ENCODE measurements at regions not wholly inside any gene's neighbourhood (a gene's known extent, or its start where the extent isn't known, plus 50 kb on each side); places are given as distances from the start of the nearest gene placed in this dataset.
"Not testable (repeated sequence)": the region's sequence is repeated elsewhere in the genome, so short reads cannot be mapped to it uniquely, and the experiment has no call there.

GRCh38 chr5:110977915-110978314 is 93.6 kb upstream of the TSLP start:
- H3K9ac ChIP-seq (ENCODE audit: low read length), result no peak overlapping the region
- ATAC-seq (ENCODE audit: low read depth) (no peak), DNase-seq (no peak)
- intact Hi-C loops (cut with micrococcal nuclease), result no loop called here
- no peaks in the 10 kb centered on the region for H3K79me2 ChIP-seq (ENCODE audit: control insufficient read depth, insufficient read depth, low read length)
- H3K4me3 ChIP-seq (ENCODE audit: control extremely low read depth in 1 of 5, extremely low read depth in 1 of 5, insufficient read depth in 1 of 5, low read depth in 2 of 5, low read length in 4 of 5), result no peak overlapping the region
- H3K4me1 ChIP-seq (ENCODE audit: control insufficient read depth in 2 of 2, insufficient read depth in 2 of 2, low read length in 2 of 2), result no peaks in the 10 kb centered on the region
- POLR2A ChIA-PET, result no interaction called here
- Mint-ChIP-seq H3K4me1 (no peaks in the 10 kb centered on the region), H3K27ac (no peak overlapping the region), H3K9me3 (ENCODE audit: insufficient read depth) (no peaks in the 10 kb centered on the region), H3K4me3 (no peak overlapping the region), H3K27me3 (no peaks in the 10 kb centered on the region)
- H3K9me3 ChIP-seq (ENCODE audit: control extremely low read depth in 1 of 3, control insufficient read depth in 2 of 3, insufficient read depth in 1 of 3, low read length in 2 of 3), result peaks cover 1 to 4% (median 3%) of the 10 kb centered on the region in 3 donors
- H2AFZ ChIP-seq (ENCODE audit: insufficient read depth, low read depth, low read length, poor library complexity, severe bottlenecking), result no peak overlapping the region
- CTCF ChIA-PET, result no interaction called here
- TF ChIP-seq, protein P1, sequence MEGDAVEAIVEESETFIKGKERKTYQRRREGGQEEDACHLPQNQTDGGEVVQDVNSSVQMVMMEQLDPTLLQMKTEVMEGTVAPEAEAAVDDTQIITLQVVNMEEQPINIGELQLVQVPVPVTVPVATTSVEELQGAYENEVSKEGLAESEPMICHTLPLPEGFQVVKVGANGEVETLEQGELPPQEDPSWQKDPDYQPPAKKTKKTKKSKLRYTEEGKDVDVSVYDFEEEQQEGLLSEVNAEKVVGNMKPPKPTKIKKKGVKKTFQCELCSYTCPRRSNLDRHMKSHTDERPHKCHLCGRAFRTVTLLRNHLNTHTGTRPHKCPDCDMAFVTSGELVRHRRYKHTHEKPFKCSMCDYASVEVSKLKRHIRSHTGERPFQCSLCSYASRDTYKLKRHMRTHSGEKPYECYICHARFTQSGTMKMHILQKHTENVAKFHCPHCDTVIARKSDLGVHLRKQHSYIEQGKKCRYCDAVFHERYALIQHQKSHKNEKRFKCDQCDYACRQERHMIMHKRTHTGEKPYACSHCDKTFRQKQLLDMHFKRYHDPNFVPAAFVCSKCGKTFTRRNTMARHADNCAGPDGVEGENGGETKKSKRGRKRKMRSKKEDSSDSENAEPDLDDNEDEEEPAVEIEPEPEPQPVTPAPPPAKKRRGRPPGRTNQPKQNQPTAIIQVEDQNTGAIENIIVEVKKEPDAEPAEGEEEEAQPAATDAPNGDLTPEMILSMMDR (IDR thresholded peaks at IDR 0.05), result no peak
- no peak for TF ChIP-seq EZH2 (IDR thresholded peaks at IDR 0.05; ENCODE audit: borderline replicate concordance, insufficient read depth, low read depth, low read length, poor library complexity, severe bottlenecking)
- H3K36me3 ChIP-seq (replicated peaks in 1 of 2; ENCODE audit: control extremely low read depth in 1 of 2, control insufficient read depth in 1 of 2, extremely low read depth in 1 of 2, insufficient read depth in 2 of 2, low read length in 1 of 2), result no peaks in the 10 kb centered on the region
- no peak overlapping the region for H3K4me2 ChIP-seq (replicated peaks; ENCODE audit: low read depth, low read length, poor library complexity, severe bottlenecking)
- H3K27me3 ChIP-seq (replicated peaks in 1 of 4; ENCODE audit: control extremely low read depth in 1 of 4, control insufficient read depth in 3 of 4, insufficient read depth in 4 of 4, low read length in 3 of 4), result no peaks in the 10 kb centered on the region
- H4K20me1 ChIP-seq (ENCODE audit: control insufficient read depth, insufficient read depth, low read length, poor library complexity, severe bottlenecking), result no peaks in the 10 kb centered on the region
- WGBS (ENCODE audit: insufficient coverage), result no CpG with 5 or more reads among the region's 1 CpG
- no peak overlapping the region for H3K27ac ChIP-seq (ENCODE audit: low read length in 2 of 2)

- H2AFZ ChIP-seq (ENCODE audit: insufficient read depth, low read depth, low read length, poor library complexity, severe bottlenecking); H3K27me3 Mint-ChIP-seq; H3K4me2 ChIP-seq (replicated peaks; ENCODE audit: low read depth, low read length, poor library complexity, severe bottlenecking); H3K4me3 ChIP-seq (ENCODE audit: control extremely low read depth in 1 of 5, extremely low read depth in 1 of 5, insufficient read depth in 1 of 5, low read depth in 2 of 5, low read length in 4 of 5); H3K79me2 ChIP-seq (ENCODE audit: control insufficient read depth, insufficient read depth, low read length); H3K4me3 Mint-ChIP-seq; H3K27ac ChIP-seq (ENCODE audit: low read length in 2 of 2); POLR2A ChIA-PET; intact Hi-C loops (cut with micrococcal nuclease); H3K9ac ChIP-seq (ENCODE audit: low read length); H3K27ac Mint-ChIP-seq; DNase-seq; ATAC-seq (ENCODE audit: low read depth); H3K27me3 ChIP-seq (replicated peaks in 1 of 4; ENCODE audit: control extremely low read depth in 1 of 4, control insufficient read depth in 3 of 4, insufficient read depth in 4 of 4, low read length in 3 of 4); H3K4me1 ChIP-seq (ENCODE audit: control insufficient read depth in 2 of 2, insufficient read depth in 2 of 2, low read length in 2 of 2); H4K20me1 ChIP-seq (ENCODE audit: control insufficient read depth, insufficient read depth, low read length, poor library complexity, severe bottlenecking); CTCF ChIA-PET; H3K4me1 Mint-ChIP-seq; H3K9me3 Mint-ChIP-seq (ENCODE audit: insufficient read depth); H3K36me3 ChIP-seq (replicated peaks in 1 of 2; ENCODE audit: control extremely low read depth in 1 of 2, control insufficient read depth in 1 of 2, extremely low read depth in 1 of 2, insufficient read depth in 2 of 2, low read length in 1 of 2): not testable (repeated sequence)
- peaks cover 0 to 15% (median 3%) of the 10 kb centered on the region in 3 donors for H3K9me3 ChIP-seq (ENCODE audit: control extremely low read depth in 1 of 3, control insufficient read depth in 2 of 3, insufficient read depth in 1 of 3, low read length in 2 of 3)
- WGBS (ENCODE audit: insufficient coverage), result 84% methylated on average over 19 of the region's 19 CpGs
Measured at GRCh38 chr5:110985882-110986281, 85.6 kb upstream of the TSLP start.

DNA sequence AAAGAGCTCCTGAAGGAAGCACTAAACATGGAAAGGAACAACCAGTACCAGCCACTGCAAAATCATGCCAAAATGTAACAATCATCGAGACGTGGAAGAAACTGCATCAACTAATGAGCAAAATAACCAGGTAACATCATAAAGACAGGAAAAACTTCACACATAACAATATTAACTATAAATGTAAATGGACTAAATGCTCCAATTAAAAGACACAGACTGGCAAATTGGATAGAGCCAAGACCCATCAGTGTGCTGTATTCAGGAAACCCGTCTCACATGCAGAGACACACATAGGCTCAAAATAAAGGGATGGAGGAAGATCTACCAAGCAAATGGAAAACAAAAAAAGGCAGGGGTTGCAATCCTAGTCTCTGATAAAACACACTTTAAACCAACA is 83.9 kb upstream of the TSLP start:
- H3K4me2 ChIP-seq (replicated peaks; ENCODE audit: low read depth, low read length, poor library complexity, severe bottlenecking); H3K4me1 ChIP-seq (ENCODE audit: control insufficient read depth in 2 of 2, insufficient read depth in 2 of 2, low read length in 2 of 2); ATAC-seq (ENCODE audit: low read depth); H3K4me3 Mint-ChIP-seq; H3K4me3 ChIP-seq (ENCODE audit: control extremely low read depth in 1 of 5, extremely low read depth in 1 of 5, insufficient read depth in 1 of 5, low read depth in 2 of 5, low read length in 4 of 5); H3K27me3 Mint-ChIP-seq; H3K9me3 Mint-ChIP-seq (ENCODE audit: insufficient read depth); H3K4me1 Mint-ChIP-seq; H3K27ac ChIP-seq (ENCODE audit: low read length in 2 of 2); H3K27ac Mint-ChIP-seq; H4K20me1 ChIP-seq (ENCODE audit: control insufficient read depth, insufficient read depth, low read length, poor library complexity, severe bottlenecking); intact Hi-C loops (cut with micrococcal nuclease); POLR2A ChIA-PET; H3K27me3 ChIP-seq (replicated peaks in 1 of 4; ENCODE audit: control extremely low read depth in 1 of 4, control insufficient read depth in 3 of 4, insufficient read depth in 4 of 4, low read length in 3 of 4); H3K79me2 ChIP-seq (ENCODE audit: control insufficient read depth, insufficient read depth, low read length); CTCF ChIA-PET; DNase-seq; H3K36me3 ChIP-seq (replicated peaks in 1 of 2; ENCODE audit: control extremely low read depth in 1 of 2, control insufficient read depth in 1 of 2, extremely low read depth in 1 of 2, insufficient read depth in 2 of 2, low read length in 1 of 2); H3K9ac ChIP-seq (ENCODE audit: low read length); H2AFZ ChIP-seq (ENCODE audit: insufficient read depth, low read depth, low read length, poor library complexity, severe bottlenecking): not testable (repeated sequence)
- 100% methylated on average over 2 of the region's 3 CpGs for WGBS (ENCODE audit: insufficient coverage)
- peaks cover 0 to 15% (median 3%) of the 10 kb centered on the region in 3 donors for H3K9me3 ChIP-seq (ENCODE audit: control extremely low read depth in 1 of 3, control insufficient read depth in 2 of 3, insufficient read depth in 1 of 3, low read length in 2 of 3)

Data from B cell (primary cell).